HG03469 (cell line): ENCODE measurements at regions not wholly inside any gene's neighbourhood (a gene's known extent, or its start where the extent isn't known, plus 50 kb on each side); places are given as distances from the start of the nearest gene placed in this dataset.

Experiments used
- ATAC-seq: cut with Tn5 transposase; IDR thresholded peaks from one replicate; pipeline ENCODE4 v1.9.1; 2021; ENCODE audit warnings: mild to moderate bottlenecking, moderate library complexity, moderate number of reproducible peaks; ENCODE audit not compliant: unreplicated experiment

DNA sequence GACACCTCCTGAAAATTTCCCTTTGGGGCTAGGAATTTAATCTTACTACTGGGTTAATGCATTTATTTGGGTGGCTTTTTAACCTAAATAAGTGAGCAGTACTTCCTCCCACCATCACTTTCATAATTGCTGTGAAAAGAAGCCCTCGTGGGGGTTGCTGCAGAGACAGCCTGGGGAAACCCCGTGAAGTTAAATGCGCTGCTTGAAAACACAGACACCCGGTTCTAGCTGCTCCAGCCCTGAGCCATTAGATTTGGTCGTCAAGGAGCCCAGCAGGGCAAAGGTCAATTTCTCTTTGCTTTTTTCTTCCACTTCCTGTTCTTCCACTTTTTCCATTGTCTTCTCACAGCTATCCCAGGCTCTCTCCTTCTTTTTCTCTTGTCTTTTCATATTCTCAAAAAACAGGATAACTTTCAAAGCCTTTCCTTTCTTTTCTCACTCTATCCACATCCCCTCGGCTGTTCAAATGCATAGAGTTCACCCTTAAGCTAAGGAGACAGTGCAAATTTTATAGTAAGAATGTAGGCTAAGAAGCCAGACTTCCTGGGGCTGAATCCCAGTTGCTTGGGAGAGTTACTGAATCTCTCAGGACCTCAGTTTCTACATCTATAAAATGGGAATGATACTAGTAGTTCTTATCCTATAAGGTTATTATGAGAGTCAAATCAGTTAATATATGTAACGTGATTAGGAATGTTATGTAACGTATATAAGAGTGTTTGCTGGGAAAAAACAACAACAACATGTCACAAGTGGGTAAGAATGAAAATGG lies 91.5 kb upstream of the ZNF827 start:
- peak; percentile 68 for ATAC-seq

DNA sequence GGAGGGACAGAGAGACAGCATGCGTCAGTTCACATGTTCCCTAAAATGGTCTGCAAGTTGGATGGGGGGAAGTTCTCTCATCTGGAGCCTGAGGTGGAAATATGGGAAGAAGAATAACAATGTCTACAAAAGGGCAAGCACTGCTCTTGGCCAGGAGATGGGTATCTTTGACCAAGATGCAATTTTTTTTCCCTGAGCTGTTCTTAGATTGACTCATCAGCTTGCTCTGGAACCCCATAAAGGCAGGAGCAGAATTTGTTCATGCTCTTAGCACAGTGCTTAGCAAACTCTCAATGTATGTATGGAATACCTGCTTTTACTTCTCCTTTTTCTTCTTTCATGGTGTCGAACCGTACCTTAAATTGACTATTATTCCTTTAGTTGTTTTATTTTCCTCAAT lies 90.5 kb upstream of the ZNF827 start:
- peak; percentile 56 for ATAC-seq

- no peak for ATAC-seq
These were observed 89.1 kb upstream of the ZNF827 start for GRCh38 chr4:146027761-146028160.

DNA sequence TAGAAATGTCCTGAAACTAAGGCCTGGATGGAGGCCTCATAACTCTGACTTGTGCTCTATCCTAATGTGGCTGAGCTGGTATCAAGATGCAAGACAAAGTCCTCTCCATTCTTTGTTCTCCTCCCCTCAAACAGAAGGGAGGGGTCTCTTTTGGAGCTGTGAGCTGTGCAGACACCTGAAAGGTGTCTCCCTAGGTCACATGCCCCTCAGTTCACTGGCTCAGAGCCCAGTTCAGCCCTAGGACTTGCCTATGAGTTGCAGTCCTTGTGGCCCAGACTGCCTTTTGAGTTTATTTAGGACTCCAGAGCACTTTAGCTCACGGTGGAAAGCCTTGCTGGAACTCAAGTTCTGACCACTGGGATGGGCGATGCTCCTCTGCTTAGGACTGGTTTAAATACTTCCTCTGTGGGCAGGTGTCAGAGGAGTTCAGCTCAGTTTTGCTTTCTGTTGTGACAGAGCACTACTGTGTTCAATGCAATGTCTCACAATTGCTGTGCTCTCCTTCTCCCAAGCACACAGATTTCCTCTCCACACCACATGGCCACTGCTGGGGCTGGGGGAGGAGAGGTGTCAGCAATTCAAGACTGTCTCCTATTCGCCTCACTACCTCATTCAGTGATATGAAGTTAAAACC lies 84.8 kb upstream of the ZNF827 start:
- ATAC-seq = peak; percentile 95

GRCh38 chr4:146022541-146022940 lies 83.9 kb upstream of the ZNF827 start:
- ATAC-seq = no peak

DNA sequence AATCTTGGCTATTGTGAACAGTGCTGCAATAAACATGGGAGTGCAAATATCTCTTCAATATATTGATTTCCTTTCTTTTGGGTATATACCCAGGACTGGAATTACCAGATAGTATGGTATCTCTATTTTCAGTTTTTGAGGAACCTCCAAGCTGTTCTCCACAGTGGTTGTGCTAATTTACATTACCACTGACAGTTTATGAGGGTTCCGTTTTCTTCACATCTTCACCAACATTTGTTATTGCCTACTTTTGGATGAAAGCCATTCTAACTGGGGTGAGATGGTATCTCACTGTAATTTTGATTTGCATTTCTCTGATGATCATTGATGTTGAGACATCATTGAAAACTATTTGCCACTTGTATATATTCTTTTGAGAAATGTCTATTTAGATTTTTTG lies 79.6 kb upstream of the ZNF827 start:
- ATAC-seq = no peak

DNA sequence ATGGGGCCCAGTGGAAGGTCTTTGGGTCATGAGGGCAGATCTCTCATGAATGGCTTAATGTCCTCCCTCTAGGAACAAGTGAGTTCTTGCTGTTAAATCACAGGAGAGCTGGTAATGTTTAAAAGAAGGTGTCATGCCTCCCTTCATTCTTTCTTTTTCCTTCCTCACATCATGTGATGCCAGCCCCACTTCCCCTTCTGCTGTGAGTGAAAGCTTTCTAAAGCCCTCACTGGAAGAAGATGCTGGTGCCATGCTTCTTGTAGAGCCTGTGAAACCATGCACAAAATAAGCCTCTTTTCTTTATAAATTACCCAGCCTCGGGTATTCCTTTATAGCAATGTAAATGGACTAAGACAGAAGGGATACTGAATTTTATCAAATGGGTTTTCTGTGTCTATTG lies 66.1 kb upstream of the ZNF827 start:
- ATAC-seq = no peak

GRCh38 chr4:145988628-145989027 lies 50.0 kb upstream of the ZNF827 start:
- no peak for ATAC-seq
